ENCODE measurements at regions not wholly inside any gene's neighbourhood (a gene's known extent, or its start where the extent isn't known, plus 50 kb on each side); places are given as distances from the start of the nearest gene placed in this dataset.

- TF ChIP-seq Cebpa-rat (IDR thresholded peaks at IDR 0.05), result no peak
- Histone ChIP-seq H4K20me1 (no peaks in the 10 kb centered on the region), H3K4me2 (no peak overlapping the region), H3K4me1 (peaks cover 8 to 13% (median 11%) of the 10 kb centered on the region in 10 experiments; a peak in 18 of 20 replicates), H3K9ac (no peak overlapping the region), H3K4me3 (no peak overlapping the region), H3K27me3 (no peaks in the 10 kb centered on the region), H3K36me3 (no peaks in the 10 kb centered on the region; a peak in 1 of 22 replicates), H3K27ac (no peak overlapping the region), H3K9me3 (replicated peaks in 1 of 11) (peaks cover 17 to 35% (median 24%) of the 10 kb centered on the region in 11 experiments)
These were observed 81.8 kb downstream of the SPRY2 start for GRCh38 chr13:80259159-80259558.

GRCh38 chr13:80256352-80256932 lies 84.5 kb downstream of the SPRY2 start:
- Histone ChIP-seq H3K9me3 (replicated peaks in 1 of 11) (peaks cover 0 to 17% (median 7%) of the 10 kb centered on the region in 11 experiments; a peak in 7 of 22 replicates), H3K4me3 (no peak overlapping the region), H3K27ac (no peak overlapping the region), H3K4me2 (no peak overlapping the region), H3K9ac (no peak overlapping the region), H3K4me1 (peaks cover 0 to 3% (median 0%) of the 10 kb centered on the region in 10 experiments; a peak in 1 of 20 replicates), H4K20me1 (no peaks in the 10 kb centered on the region), H3K36me3 (no peaks in the 10 kb centered on the region), H3K27me3 (no peaks in the 10 kb centered on the region)
- TF ChIP-seq Cebpa-rat (IDR thresholded peaks at IDR 0.05), result no peak

- peaks cover 0 to 17% (median 7%) of the 10 kb centered on the region in 11 experiments; a peak in 6 of 22 replicates for H3K9me3 ChIP-seq (replicated peaks in 1 of 11)
- no peaks in the 10 kb centered on the region for H4K20me1 ChIP-seq
- no peaks in the 10 kb centered on the region for H3K27me3 ChIP-seq
- H3K4me2 ChIP-seq, result no peak overlapping the region
- no peak for TF ChIP-seq Cebpa-rat (IDR thresholded peaks at IDR 0.05)
- H3K27ac ChIP-seq, result no peak overlapping the region
- no peak overlapping the region for H3K9ac ChIP-seq
- peaks cover 0 to 5% (median 0%) of the 10 kb centered on the region in 10 experiments; a peak in 1 of 20 replicates for H3K4me1 ChIP-seq
- H3K36me3 ChIP-seq, result no peaks in the 10 kb centered on the region
- H3K4me3 ChIP-seq, result no peak overlapping the region
These were observed 85.0 kb downstream of the SPRY2 start for GRCh38 chr13:80255946-80256345.

DNA sequence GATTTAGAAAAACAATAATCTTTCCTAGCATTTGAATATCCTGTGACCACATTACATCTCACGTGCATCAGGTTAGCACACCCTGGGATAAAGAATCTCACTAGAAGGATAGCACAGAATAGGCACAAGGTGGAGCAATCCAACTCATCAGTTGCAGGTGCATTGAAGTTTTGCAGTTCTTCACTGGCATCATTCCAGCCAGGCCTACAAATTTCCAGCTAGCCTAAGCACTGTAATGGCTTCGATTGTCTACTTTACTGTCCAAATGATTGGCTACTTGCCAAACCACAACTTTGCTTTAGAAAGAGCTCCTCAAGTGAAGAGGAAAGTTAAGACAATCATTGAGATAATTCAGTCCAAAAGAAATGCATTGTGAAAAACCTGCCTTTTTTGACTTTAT lies 89.5 kb downstream of the SPRY2 start:
- no peak overlapping the region for H3K4me2 ChIP-seq
- H3K4me1 ChIP-seq, result peaks cover 0 to 9% (median 0%) of the 10 kb centered on the region in 10 experiments; a peak in 3 of 20 replicates
- H3K4me3 ChIP-seq, result no peak overlapping the region
- no peaks in the 10 kb centered on the region for H3K27me3 ChIP-seq
- H3K27ac ChIP-seq, result no peak overlapping the region
- H3K36me3 ChIP-seq, result no peaks in the 10 kb centered on the region
- H3K9ac ChIP-seq, result no peak overlapping the region
- H3K9me3 ChIP-seq (replicated peaks in 1 of 11), result 0 out of 22 replicates have a peak, but pooled peaks cover 0 to 7% (median 0%) of the 10 kb centered on the region in 11 experiments
- no peak for TF ChIP-seq Cebpa-rat (IDR thresholded peaks at IDR 0.05)
- H4K20me1 ChIP-seq, result no peaks in the 10 kb centered on the region

GRCh38 chr13:80250213-80250810 lies 90.6 kb downstream of the SPRY2 start:
- Histone ChIP-seq H3K27me3 (no peaks in the 10 kb centered on the region), H3K4me1 (peaks cover 0 to 12% (median 0%) of the 10 kb centered on the region in 10 experiments; a peak in 6 of 20 replicates), H3K36me3 (no peaks in the 10 kb centered on the region), H3K4me3 (no peak overlapping the region), H3K9ac (no peak overlapping the region), H4K20me1 (no peaks in the 10 kb centered on the region), H3K4me2 (no peak overlapping the region), H3K27ac (no peak overlapping the region), H3K9me3 (replicated peaks in 1 of 11) (0 out of 22 replicates have a peak, but pooled peaks cover 0 to 7% (median 0%) of the 10 kb centered on the region in 11 experiments)
- no peak for TF ChIP-seq Cebpa-rat (IDR thresholded peaks at IDR 0.05)

DNA sequence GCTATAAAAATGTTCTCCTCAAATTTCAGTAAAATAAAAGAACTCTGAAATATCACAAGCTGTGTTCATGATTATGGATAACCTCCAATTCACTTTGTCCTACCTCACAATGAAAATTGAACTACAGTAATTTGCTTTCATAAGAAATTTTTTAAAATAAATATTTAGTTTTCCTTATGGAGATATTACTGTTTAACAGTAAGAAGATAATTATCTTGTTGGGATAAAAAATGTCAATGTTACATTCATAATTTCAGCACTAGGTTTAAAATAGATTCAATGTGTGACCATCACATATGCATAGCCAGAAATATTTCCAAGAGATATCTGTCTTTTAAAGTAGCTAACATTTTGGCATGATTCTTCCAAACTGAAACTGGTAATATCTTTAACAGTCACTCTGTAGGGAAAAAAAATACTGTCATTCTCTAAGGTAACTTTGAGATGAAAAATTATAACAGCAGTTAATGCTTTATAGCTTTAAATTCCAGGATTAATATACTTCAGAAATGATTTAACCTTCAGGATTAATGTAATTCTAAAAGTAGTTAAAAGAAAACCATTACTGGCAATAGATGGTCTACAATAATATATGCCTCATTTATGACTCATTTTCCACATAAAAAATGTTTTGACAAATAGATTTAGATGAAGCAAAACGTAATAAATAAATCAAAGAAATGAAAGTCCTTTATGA lies 91.3 kb downstream of the SPRY2 start:
- no peak for TF ChIP-seq Cebpa-rat (IDR thresholded peaks at IDR 0.05)
- Histone ChIP-seq H3K9me3 (replicated peaks in 1 of 11) (0 out of 22 replicates have a peak, but pooled peaks cover 0 to 7% (median 0%) of the 10 kb centered on the region in 11 experiments), H3K4me2 (no peak overlapping the region), H3K36me3 (no peaks in the 10 kb centered on the region), H3K9ac (no peak overlapping the region), H4K20me1 (no peaks in the 10 kb centered on the region), H3K4me1 (peaks cover 0 to 16% (median 0%) of the 10 kb centered on the region in 10 experiments; a peak in 6 of 20 replicates), H3K27me3 (no peaks in the 10 kb centered on the region), H3K27ac (no peak overlapping the region), H3K4me3 (no peak overlapping the region)

DNA sequence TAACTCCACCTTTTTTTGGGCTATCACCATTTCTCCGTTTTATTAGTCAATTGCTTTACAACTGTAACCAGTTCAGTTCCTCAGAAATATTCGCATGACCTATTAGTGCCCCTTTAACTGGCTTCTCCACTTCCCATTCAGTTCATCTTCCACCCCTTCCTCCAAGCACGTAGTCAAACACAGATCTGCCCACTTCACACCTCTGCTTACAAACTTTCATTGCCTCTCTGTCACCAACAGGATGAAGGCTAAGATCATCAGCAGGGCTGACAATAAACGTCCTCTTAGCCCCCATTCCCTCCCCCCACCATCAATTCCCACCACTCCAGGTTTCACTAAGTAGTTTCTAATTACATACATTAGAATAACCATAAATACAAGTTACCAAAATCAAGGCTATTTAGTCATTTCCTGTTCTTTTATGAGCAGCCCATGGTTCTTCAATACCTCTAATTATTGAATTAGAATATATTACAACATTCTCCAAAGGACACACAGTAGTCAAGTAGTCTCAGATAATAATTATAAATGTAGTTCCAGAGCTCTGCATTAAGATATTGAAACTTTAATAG lies 95.7 kb downstream of the SPRY2 start:
- Histone ChIP-seq H4K20me1 (no peaks in the 10 kb centered on the region), H3K36me3 (no peaks in the 10 kb centered on the region), H3K9me3 (replicated peaks in 1 of 11) (peaks cover 0 to 6% (median 5%) of the 10 kb centered on the region in 11 experiments; a peak in 4 of 22 replicates), H3K27me3 (no peaks in the 10 kb centered on the region), H3K4me3 (no peak overlapping the region), H3K4me2 (peak overlapping the region in 3 of 11 experiments; percentile 13 to 21 (median 19); a peak in 4 of 22 replicates), H3K27ac (no peak overlapping the region), H3K9ac (no peak overlapping the region), H3K4me1 (peaks cover 0 to 16% (median 0%) of the 10 kb centered on the region in 10 experiments; a peak in 6 of 20 replicates)
- TF ChIP-seq Cebpa-rat (IDR thresholded peaks at IDR 0.05), result no peak

DNA sequence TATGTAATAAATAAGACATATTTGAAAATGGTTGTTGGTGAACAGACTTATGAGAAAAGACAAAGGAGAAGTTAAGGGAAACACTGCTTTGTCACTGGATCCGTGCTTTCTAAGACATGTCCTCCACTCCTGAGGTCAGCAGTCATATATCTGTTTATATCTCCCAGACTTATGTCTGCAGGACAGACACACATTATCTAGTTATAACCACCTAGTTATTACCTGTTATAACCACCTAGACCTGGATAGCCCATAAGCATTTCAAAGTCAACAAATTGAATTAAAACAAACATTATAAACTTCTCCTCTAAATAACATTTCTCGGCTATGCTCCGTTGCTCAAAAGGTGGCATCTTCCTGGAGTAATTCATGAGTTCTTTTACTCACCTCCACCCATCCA lies 96.4 kb downstream of the SPRY2 start:
- no peak for TF ChIP-seq Cebpa-rat (IDR thresholded peaks at IDR 0.05)

More for the DNA sequence above, 96.4 kb downstream of the SPRY2 start:
- H3K4me3 ChIP-seq, result no peak overlapping the region
- no peaks in the 10 kb centered on the region for H3K36me3 ChIP-seq
- no peak overlapping the region for H3K4me2 ChIP-seq
- H4K20me1 ChIP-seq, result no peaks in the 10 kb centered on the region
- H3K9ac ChIP-seq, result no peak overlapping the region
- H3K4me1 ChIP-seq, result peaks cover 0 to 16% (median 0%) of the 10 kb centered on the region in 10 experiments; a peak in 6 of 20 replicates
- H3K27ac ChIP-seq, result no peak overlapping the region
- peaks cover 0 to 6% (median 5%) of the 10 kb centered on the region in 11 experiments; a peak in 4 of 22 replicates for H3K9me3 ChIP-seq (replicated peaks in 1 of 11)
- no peaks in the 10 kb centered on the region for H3K27me3 ChIP-seq

All from BLaER1 treated with 17β-estradiol and CSF1 and Interleukin-3, amounts not matched to agents 10 nM and 100 nM (cell line).